IPS DF 6.9 (cell line): ENCODE measurements at regions not wholly inside any gene's neighbourhood (a gene's known extent, or its start where the extent isn't known, plus 50 kb on each side); places are given as distances from the start of the nearest gene placed in this dataset.

ENCODE experiments used
- DNase-seq: peaks from one replicate; pipeline ENCODE4 v3.0.0-alpha.2; 2013; ENCODE audit warnings: low read depth, low spot score
- H3K27ac ChIP-seq: one replicate; pipeline ENCODE4 v1.5.1; 2013; ENCODE audit warnings: low read length, control low read depth
- H3K27me3 ChIP-seq: 2 replicates; pipeline ENCODE4 v1.6.1; 2013; ENCODE audit warnings: mild to moderate bottlenecking, low read length; ENCODE audit not compliant: control insufficient read depth, insufficient read depth
- H3K36me3 ChIP-seq: 2 replicates; pipeline ENCODE4 v1.6.1; 2013; ENCODE audit warnings: low read length; ENCODE audit not compliant: control insufficient read depth, insufficient read depth
- H3K4me1 ChIP-seq: 2 replicates; pipeline ENCODE4 v1.6.1; 2013; ENCODE audit warnings: low read length; ENCODE audit not compliant: control insufficient read depth, insufficient read depth
- H3K4me3 ChIP-seq: 2 replicates; pipeline ENCODE4 v1.5.1; 2013; ENCODE audit warnings: mild to moderate bottlenecking, low read length
- H3K9me3 ChIP-seq: 2 replicates; pipeline ENCODE4 v1.6.1; 2013; ENCODE audit warnings: low read length, inconsistent platforms; ENCODE audit not compliant: control insufficient read depth, insufficient read depth
- WGBS: extraction: QIAGEN DNeasy Blood & Tissue Kit; methylation state at CpG from one replicate; pipeline ENCODE4 v1.1.7; 2013; ENCODE audit warnings: mixed read lengths, missing lambda C conversion rate; ENCODE audit not compliant: insufficient read length, insufficient coverage; 5-methylcytosine and 5-hydroxymethylcytosine counted together

DNA sequence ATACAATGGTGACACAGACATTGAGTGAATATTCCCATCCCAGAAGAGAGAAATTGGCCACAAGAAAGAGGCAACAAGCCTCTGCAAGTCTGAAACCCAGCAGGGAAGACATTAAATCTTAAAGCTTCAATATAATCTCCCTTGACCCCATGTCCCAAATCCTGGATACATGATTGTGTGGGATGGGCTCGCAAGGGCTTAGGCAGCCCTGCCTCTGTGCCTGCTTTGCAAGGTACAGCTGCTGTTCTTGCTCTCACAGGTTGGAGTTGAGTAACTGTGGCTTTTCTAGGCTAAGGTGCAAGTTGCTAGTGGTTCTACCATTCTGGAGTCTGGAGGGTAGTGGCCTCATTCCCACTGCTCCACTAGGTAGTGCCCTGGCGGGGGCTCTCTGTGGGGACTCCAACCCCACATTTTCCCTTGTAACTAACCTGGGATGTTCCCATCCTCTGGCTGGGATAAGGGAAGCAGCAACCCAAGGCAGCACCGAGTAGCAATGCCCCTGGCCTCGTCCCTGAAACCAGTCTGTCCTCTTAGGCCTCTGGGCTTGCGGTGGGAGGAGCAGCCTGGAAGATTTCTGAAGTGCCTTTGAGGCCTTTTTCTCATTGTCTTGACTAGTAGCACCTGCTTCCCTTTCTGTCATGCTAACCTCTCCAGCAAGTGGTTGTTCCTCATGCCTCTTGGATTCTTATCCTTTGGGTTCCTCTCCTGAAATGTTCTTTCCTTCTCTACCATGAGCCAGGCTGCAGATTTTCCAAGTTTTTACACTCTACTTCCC lies 90.0 kb downstream of the FAM174B start:
- Histone ChIP-seq H3K4me3 (no peak overlapping the region), H3K9me3 (no peaks in the 10 kb centered on the region), H3K27ac (no peak overlapping the region), H3K27me3 (no peaks in the 10 kb centered on the region), H3K36me3 (no peaks in the 10 kb centered on the region), H3K4me1 (no peaks in the 10 kb centered on the region)
- no CpG with 5 or more reads among the region's 5 CpGs for WGBS
- DNase-seq = no peak

DNA sequence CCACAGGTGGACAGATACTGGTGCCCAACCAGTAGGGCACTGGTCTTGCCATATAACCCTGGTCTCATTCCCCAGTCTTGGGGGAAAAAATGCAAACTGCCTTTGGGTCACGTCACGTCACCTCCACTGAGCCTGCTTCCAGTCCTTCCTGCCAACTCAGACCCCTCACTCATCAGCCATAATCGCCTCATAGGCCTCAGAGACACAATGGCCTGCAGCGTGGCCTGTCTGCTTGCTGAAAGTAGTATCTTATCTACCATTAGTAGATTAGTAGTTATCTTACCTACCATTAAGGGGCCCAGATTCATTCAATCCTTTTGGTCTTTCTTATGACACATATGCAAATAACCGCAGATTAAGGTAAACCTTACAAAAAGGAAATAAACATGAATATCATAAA lies 93.8 kb downstream of the FAM174B start:
- Histone ChIP-seq H3K4me3 (no peak overlapping the region), H3K36me3 (no peaks in the 10 kb centered on the region), H3K27ac (no peak overlapping the region), H3K27me3 (no peaks in the 10 kb centered on the region), H3K9me3 (no peaks in the 10 kb centered on the region; the same call in 1 of the 2 replicates), H3K4me1 (no peaks in the 10 kb centered on the region)
- WGBS = no CpG with 5 or more reads among the region's 5 CpGs
- no peak for DNase-seq

DNA sequence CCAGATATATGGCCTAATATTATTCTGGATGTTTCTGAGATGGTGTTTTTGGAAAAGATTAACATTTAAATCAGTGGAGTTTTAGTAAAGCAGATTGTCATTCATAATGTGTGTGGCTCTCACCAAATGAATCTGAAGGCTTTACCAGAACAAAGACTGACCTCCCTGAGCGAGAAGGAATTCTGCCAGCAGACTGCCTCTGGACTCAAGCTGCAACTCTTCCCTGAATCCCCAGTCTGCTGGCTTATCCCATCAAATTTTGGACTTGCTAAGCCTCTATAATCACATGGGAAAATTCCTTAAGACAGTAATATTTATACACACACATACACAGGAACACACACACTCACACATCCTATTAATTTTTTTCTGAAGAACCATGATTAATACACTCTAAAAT lies 102.3 kb downstream of the FAM174B start:
- H3K4me3 ChIP-seq = no peak overlapping the region
- no CpG with 5 or more reads among the region's 1 CpG for WGBS
- no peaks in the 10 kb centered on the region for H3K4me1 ChIP-seq
- no peaks in the 10 kb centered on the region for H3K27me3 ChIP-seq
- no peak for DNase-seq
- H3K27ac ChIP-seq = no peak overlapping the region
- H3K9me3 ChIP-seq = no peaks in the 10 kb centered on the region
- H3K36me3 ChIP-seq = no peaks in the 10 kb centered on the region

DNA sequence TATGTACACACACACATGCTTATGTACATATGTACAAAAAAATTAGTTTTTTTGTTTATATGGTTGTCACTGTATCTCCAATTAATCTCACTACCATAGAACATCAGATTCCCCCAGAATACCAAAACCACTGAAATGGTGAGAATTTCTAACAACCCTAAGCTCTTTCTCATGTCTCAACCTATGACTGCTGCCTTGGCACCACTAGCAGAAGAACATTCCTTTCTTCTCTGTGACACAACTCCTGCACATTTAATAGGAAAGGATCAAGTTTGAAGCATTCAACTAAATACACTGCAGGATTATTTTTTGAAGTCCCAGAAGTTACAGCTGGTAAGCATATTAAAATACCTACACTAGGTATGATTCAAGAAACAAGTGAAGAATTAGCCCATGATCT lies 109.6 kb downstream of the FAM174B start:
- Histone ChIP-seq H3K4me1 (no peaks in the 10 kb centered on the region), H3K9me3 (no peaks in the 10 kb centered on the region), H3K27ac (no peak overlapping the region), H3K36me3 (no peaks in the 10 kb centered on the region), H3K27me3 (no peaks in the 10 kb centered on the region), H3K4me3 (no peak overlapping the region)
- DNase-seq = no peak

DNA sequence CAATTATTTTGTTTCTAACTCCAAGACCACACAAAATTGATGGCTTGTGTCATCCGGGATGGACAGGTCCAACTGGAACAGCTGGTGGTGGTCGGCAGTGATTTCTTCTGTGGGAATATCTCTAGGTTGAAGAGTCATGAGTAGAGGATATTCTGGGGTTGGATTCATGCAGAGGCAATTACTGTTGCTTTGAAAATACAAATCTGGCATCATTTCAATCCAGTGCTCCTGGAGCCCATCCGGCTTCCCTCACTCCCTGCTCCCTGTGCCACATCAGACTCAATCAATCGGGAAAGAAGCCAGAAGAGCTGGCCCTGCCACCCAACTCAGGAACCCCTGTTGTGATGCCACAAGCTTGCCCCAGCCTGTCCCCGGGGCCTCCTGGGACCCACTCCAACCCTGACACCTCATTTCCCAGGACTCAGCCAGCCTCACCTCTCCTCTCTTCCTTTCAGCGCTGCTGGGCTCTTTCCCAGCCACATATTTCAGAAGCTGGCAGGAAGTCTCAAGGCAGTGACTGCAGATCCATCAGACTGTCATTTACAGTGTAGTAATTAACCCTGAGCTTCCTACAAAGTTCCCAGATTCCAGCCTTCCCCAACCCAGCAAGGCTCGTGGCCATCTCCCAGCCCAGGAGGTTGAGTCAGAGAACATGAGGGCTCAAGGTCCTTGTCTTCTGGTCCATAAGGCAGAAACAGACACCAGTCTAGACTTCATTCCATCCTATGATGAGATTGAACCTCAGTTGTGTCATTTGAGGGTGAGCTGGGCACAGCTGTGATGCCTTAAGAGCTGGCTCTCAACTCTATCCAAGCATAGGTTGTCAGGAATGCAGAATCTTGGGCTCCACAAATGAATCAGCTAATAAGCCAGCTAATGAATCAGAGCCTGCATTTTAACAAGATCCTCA lies 114.0 kb downstream of the FAM174B start:
- no peaks in the 10 kb centered on the region for H3K27me3 ChIP-seq
- no peaks in the 10 kb centered on the region for H3K4me1 ChIP-seq
- H3K27ac ChIP-seq = no peak overlapping the region
- WGBS = no CpG with 5 or more reads among the region's 7 CpGs
- H3K36me3 ChIP-seq = no peaks in the 10 kb centered on the region
- H3K9me3 ChIP-seq = no peaks in the 10 kb centered on the region
- DNase-seq = no peak
- no peak overlapping the region for H3K4me3 ChIP-seq

DNA sequence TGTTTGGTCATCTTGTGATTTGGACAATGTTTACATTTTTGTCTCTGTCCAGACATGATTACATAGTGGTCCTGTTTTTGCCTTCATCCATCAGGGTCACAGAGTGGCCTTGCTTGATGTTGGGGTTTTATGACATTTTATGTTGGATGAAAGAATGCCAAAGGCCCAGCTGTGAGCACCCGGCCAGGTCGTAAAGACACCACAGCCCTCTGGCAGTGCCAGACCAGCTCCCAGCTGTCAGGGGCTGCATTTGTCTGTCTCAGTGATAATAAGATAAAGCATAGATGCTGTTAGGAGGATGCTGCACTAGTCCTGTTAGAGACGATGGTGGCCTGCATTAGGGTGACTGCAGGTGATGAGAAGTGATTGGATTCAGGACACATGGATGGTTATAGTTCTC lies 117.5 kb downstream of the FAM174B start:
- WGBS = no CpG with 5 or more reads among the region's 3 CpGs

DNA sequence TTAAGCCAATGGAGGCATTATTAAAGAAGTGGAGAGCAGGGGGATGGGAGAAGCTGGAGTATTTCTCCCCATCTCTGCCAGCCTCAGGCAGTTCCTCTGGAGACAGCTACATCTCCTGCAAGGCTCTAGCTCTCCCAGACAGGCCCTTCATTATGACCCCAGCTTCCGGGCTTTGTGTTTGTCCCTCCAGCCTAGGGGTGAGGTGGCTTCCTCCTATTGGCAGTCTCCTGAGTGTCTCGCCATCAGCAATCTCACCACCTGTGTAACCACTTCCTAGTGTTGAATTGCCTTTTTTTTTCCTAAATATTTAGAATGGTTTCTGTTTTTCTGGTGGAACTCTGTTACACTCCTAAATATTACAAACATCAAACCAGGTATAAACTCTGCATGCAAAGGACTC lies 122.3 kb downstream of the FAM174B start:
- no peak for DNase-seq
- no peak overlapping the region for H3K27ac ChIP-seq
- WGBS = no CpG with 5 or more reads among the region's 2 CpGs
- H3K9me3 ChIP-seq = no peaks in the 10 kb centered on the region
- H3K36me3 ChIP-seq = no peaks in the 10 kb centered on the region
- no peaks in the 10 kb centered on the region for H3K4me1 ChIP-seq
- H3K4me3 ChIP-seq = no peak overlapping the region
- no peaks in the 10 kb centered on the region for H3K27me3 ChIP-seq

More for the DNA sequence above, 117.5 kb downstream of the FAM174B start:
- Histone ChIP-seq H3K4me1 (no peaks in the 10 kb centered on the region), H3K4me3 (no peak overlapping the region), H3K27me3 (no peaks in the 10 kb centered on the region), H3K36me3 (no peaks in the 10 kb centered on the region), H3K9me3 (no peaks in the 10 kb centered on the region), H3K27ac (no peak overlapping the region)
- no peak for DNase-seq

DNA sequence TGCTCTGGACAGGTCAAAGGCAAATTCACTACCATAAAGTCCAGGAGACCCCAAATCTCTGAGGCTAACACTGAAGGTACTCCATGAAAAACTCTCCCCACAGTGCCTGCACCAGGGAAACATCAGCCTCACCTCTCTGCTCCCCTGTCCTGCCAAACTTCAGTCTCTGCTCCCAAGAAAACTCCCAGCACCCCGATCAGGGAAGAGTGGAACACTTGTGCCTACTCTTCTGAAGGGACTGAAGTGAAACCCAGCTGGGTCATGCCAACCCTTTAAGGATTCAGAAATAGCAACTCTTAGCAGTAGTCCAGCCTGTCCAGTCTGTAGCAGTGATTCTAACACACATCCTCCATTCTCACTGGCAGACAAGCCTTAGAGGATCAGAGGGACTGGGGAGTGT lies 124.2 kb downstream of the FAM174B start:
- Histone ChIP-seq H3K36me3 (no peaks in the 10 kb centered on the region), H3K27ac (no peak overlapping the region), H3K4me3 (no peak overlapping the region), H3K4me1 (no peaks in the 10 kb centered on the region), H3K9me3 (no peaks in the 10 kb centered on the region), H3K27me3 (no peaks in the 10 kb centered on the region)
- WGBS = no CpG with 5 or more reads among the region's 1 CpG
- DNase-seq = no peak

DNA sequence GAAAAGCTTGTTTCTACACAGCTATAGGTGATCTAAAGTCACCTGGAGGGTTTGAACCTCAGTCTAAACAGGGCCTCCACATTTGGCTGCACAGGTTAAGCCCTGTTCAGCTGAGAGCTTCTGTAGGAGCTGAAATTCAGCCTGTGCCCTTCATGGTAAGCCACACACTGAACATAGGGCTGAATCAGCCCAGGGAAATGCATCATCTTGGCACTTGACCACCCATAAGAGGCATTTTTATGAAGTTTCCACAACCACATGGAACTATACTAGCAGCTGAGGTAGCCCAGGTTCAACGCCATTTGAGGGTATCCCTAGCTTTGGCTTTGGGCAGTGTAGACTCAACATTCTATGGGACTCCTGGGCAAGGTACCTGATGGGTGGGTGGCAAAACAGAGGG lies 126.8 kb downstream of the FAM174B start:
- Histone ChIP-seq H3K9me3 (no peaks in the 10 kb centered on the region), H3K27ac (no peak overlapping the region), H3K4me3 (no peak overlapping the region), H3K4me1 (no peaks in the 10 kb centered on the region), H3K27me3 (no peaks in the 10 kb centered on the region), H3K36me3 (no peaks in the 10 kb centered on the region)
- no CpG with 5 or more reads among the region's 1 CpG for WGBS
- no peak for DNase-seq

DNA sequence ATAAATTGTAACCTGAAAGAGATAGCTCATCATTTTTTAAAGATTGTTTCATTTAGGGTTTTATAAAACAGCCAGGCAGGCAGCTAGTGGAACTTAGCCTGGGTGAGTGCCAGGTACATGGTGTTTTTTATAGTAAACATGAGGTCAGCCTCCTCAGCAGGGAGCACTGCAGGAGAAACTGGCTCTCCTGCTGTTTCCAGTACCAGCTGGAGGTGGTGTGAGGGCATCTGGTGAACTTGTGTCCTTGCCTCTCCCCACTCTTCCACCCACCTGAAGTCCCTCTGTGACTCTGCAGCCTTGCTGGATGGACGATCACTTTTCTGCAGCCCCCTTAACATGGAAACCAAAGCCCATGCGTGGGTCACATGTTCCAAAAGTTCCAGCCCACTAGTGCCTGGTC lies 128.4 kb downstream of the FAM174B start:
- no peaks in the 10 kb centered on the region for H3K27me3 ChIP-seq
- H3K4me3 ChIP-seq = no peak overlapping the region

More for the DNA sequence above, 128.4 kb downstream of the FAM174B start:
- Histone ChIP-seq H3K9me3 (no peaks in the 10 kb centered on the region), H3K36me3 (no peaks in the 10 kb centered on the region), H3K4me1 (no peaks in the 10 kb centered on the region), H3K27ac (no peak overlapping the region)
- no CpG with 5 or more reads among the region's 2 CpGs for WGBS
- no peak for DNase-seq
